PC-3 (cell line): ENCODE measurements at regions not wholly inside any gene's neighbourhood (a gene's known extent, or its start where the extent isn't known, plus 50 kb on each side); places are given as distances from the start of the nearest gene placed in this dataset.

ENCODE experiments used
- EZH2 ChIP-seq: fragments of 300-600 bp; sonication (generic); IDR thresholded peaks from one replicate; pipeline ENCODE4 v1.6.1; 2017; ENCODE audit warnings: antibody characterized with exemption, mild to moderate bottlenecking, low read length; ENCODE audit not compliant: unreplicated experiment
- TF ChIP-seq, protein P1 (sequence below): fragments of 300-600 bp; sonication (generic); conservative IDR thresholded peaks from 2 replicates; pipeline ENCODE4 v1.5.1; 2017; ENCODE audit warnings: antibody characterized with exemption, low read depth, mild to moderate bottlenecking, low read length

DNA sequence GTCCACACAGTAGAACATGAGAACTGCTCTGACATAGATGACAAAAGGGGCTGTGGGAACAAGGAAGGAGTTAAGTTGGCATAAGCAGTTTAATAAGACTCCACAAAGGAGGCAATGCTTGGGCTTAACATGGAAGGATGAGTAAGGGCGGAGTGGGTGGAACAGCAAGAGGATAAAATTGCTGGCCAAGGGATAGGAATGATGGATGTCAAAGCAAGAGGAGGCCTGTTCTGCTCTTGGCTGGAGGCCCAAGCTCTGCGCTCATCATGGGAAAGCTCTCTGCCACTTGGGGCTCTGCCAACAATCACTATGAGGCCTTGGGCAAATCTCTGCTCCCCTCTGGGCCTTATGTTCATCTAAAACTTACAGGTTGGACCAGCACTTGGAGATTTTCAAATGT is 98.3 kb upstream of the CAMK1G start:
- no peak for TF ChIP-seq EZH2
- TF ChIP-seq, protein P1, sequence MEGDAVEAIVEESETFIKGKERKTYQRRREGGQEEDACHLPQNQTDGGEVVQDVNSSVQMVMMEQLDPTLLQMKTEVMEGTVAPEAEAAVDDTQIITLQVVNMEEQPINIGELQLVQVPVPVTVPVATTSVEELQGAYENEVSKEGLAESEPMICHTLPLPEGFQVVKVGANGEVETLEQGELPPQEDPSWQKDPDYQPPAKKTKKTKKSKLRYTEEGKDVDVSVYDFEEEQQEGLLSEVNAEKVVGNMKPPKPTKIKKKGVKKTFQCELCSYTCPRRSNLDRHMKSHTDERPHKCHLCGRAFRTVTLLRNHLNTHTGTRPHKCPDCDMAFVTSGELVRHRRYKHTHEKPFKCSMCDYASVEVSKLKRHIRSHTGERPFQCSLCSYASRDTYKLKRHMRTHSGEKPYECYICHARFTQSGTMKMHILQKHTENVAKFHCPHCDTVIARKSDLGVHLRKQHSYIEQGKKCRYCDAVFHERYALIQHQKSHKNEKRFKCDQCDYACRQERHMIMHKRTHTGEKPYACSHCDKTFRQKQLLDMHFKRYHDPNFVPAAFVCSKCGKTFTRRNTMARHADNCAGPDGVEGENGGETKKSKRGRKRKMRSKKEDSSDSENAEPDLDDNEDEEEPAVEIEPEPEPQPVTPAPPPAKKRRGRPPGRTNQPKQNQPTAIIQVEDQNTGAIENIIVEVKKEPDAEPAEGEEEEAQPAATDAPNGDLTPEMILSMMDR = no peak
